ENCODE measurements at regions not wholly inside any gene's neighbourhood (a gene's known extent, or its start where the extent isn't known, plus 50 kb on each side); places are given as distances from the start of the nearest gene placed in this dataset.
"Not testable (repeated sequence)": the region's sequence is repeated elsewhere in the genome, so short reads cannot be mapped to it uniquely, and the experiment has no call there.

DNA sequence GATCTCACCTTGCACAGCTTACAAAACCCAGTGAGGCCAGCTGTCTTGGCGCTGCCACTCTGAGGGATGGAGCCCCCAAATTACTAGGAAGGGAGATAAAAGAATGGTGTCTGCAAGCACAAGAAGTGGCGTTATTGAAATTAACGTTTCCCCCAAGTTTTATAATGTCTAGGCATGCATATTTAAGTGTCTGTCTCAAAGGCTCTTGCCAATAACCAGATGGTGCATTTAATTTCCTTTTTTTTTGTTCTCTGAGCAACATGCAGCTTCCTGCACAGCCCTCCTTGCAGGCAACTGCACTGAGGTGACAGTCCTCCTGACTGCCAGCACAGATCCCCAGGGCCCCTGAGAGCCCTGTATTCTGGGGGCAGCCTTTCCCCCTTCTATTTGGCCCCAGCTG is 179.8 kb upstream of the OSBPL11 start:
- TF ChIP-seq, protein P1, sequence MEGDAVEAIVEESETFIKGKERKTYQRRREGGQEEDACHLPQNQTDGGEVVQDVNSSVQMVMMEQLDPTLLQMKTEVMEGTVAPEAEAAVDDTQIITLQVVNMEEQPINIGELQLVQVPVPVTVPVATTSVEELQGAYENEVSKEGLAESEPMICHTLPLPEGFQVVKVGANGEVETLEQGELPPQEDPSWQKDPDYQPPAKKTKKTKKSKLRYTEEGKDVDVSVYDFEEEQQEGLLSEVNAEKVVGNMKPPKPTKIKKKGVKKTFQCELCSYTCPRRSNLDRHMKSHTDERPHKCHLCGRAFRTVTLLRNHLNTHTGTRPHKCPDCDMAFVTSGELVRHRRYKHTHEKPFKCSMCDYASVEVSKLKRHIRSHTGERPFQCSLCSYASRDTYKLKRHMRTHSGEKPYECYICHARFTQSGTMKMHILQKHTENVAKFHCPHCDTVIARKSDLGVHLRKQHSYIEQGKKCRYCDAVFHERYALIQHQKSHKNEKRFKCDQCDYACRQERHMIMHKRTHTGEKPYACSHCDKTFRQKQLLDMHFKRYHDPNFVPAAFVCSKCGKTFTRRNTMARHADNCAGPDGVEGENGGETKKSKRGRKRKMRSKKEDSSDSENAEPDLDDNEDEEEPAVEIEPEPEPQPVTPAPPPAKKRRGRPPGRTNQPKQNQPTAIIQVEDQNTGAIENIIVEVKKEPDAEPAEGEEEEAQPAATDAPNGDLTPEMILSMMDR (conservative IDR thresholded peaks at IDR 0.05) = not testable (repeated sequence)
- TF ChIP-seq EZH2 (IDR thresholded peaks at IDR 0.05; ENCODE audit: low read depth) = not testable (repeated sequence)

All from PC-9 (cell line).